Erythroblast (primary cell): ENCODE measurements at regions not wholly inside any gene's neighbourhood (a gene's known extent, or its start where the extent isn't known, plus 50 kb on each side); places are given as distances from the start of the nearest gene placed in this dataset.

ENCODE experiments used
- DNase-seq, 2 experiments: peaks; one replicate each; lab custom pipeline; 2025; lab: John Stamatoyannopoulos, UW
- GATA1 ChIP-seq: IDR thresholded peaks from 2 replicates; pipeline ENCODE4 v1.6.1; 2011; ENCODE audit warnings: low read depth, mild to moderate bottlenecking, control low read depth, low read length, moderate library complexity
- POLR2A ChIP-seq: IDR thresholded peaks from 2 replicates; pipeline ENCODE4 v1.6.1; 2011; ENCODE audit warnings: mild to moderate bottlenecking, low read length

GRCh38 chr3:101172516-101172915 lies 147.9 kb downstream of the IMPG2 start:
- DNase-seq, result no peak
- TF ChIP-seq GATA1 (no peak), POLR2A (no peak)

GRCh38 chr3:101171681-101172191 lies 148.6 kb downstream of the IMPG2 start:
- no peak for DNase-seq
- no peak for TF ChIP-seq GATA1
- TF ChIP-seq POLR2A, result no peak

GRCh38 chr3:101170806-101171558 lies 149.4 kb downstream of the IMPG2 start:
- no peak for DNase-seq
- TF ChIP-seq GATA1 (no peak), POLR2A (no peak)

DNA sequence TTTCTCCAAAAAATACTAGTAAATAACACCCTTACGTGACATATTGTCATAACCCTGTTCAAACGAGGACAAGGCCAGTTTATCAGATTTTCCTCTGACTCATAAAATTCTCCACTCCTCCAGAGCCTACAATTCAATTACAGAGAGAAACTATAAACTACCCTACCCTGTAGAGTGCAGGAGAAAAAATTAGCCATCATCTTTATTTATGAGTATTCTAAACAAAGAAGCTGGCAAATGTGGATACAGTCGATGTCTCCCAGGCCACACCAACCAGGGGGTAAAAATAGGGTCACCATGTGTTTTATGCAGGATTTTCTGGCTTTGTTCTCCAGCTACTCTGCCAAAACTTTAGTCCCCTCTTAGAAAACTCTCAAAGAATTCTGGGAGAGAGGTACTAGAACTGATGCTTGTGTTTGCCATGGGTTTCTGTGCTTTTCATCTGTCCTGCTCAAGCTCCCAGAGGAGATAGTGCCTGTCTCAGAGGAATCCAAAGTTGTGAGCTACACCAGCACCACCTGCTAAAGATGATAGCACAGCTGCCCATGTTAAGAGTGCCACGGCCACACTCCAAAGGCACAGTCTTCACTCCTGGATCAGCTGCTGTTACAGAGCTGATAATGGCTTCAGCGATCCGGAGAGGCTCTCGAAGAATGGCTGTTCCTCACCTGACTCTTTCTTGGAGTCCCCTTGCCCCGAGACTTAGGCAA lies 150.2 kb downstream of the IMPG2 start:
- TF ChIP-seq POLR2A (no peak), GATA1 (no peak)
- DNase-seq, result no peak

DNA sequence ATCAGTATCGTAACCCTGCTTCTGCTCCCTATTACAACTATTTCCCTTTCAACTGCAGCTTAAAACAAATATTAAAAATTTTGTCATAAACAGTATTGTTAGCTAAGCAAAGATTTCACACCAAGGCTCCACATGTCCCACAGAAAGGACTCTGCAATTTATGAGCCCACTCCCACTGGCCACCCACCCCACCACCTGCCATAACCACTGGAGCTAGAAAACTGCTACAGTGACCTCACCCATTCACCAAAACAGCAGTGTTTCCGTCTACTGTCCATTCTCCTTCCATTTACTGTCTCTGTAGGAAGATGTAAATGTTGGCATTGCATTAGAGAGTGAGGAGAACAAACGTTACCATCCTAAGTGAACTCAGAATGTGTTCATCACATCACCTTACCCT lies 150.9 kb downstream of the IMPG2 start:
- DNase-seq, result no peak
- TF ChIP-seq POLR2A, result no peak

DNA sequence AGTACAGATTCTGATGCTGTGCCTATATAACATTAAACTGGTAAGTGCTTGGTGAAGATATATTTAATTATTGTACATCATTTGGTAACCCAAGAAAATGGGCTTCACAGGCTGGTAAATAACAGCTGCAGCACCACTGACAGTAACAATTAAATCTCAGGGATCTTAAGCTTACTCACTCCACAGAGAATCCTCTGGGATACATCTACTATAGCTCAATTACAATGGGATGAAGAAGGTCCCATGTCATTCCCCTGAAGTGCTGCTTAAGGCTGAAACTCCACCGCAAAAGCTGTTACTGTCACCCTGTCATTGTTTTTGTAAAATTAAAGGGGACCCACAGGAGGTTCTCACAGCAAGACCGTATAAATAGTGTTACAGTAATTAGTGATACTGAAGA lies 153.0 kb downstream of the IMPG2 start:
- TF ChIP-seq GATA1 (no peak), POLR2A (no peak)

DNA sequence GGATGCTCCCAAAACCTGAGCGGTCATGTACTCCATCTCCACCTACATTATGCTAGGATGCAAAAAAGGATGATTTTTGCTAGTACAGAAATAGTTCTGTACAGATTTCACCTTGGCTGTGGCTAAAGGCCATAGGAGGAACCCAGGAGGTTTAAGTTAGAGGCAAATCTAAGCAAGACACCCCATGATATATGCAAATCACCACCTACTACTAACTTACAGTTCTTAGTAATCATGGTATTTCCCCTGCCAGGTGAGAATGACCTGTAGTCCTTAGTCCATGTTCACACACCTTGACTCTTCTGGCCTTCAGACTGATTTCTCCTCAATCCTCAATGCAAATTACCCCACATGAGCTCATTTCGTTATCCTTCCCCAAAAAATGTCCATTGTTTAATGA lies 154.2 kb downstream of the IMPG2 start:
- no peak for DNase-seq
- TF ChIP-seq POLR2A (no peak), GATA1 (no peak)

More for the DNA sequence above, 153.0 kb downstream of the IMPG2 start:
- DNase-seq, result no peak

GRCh38 chr3:101163554-101163953 lies 156.8 kb downstream of the IMPG2 start:
- no peak for DNase-seq
- TF ChIP-seq GATA1 (no peak), POLR2A (no peak)

GRCh38 chr3:101159478-101159877 lies 160.9 kb downstream of the IMPG2 start:
- TF ChIP-seq GATA1 (no peak), POLR2A (no peak)
- no peak for DNase-seq

DNA sequence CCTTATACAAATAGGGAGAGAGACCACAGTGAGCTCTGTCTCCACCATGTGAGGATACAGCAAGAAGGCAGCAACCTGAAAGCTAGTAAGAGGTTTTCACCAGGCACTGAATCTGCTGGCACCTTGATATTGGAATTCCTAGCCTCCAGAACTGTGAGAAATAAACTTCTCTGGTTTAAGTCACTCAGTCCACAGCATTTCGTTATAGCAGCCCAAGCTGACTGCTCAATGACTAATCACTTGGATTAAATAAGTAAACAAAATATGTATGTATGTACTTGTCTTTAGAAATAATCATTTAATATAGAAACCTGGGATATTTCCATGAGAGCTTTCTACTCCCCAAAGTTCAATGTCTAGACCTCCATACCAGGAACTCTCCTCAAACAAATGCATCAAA lies 162.0 kb downstream of the IMPG2 start:
- TF ChIP-seq POLR2A (no peak), GATA1 (no peak)
- DNase-seq, result no peak

DNA sequence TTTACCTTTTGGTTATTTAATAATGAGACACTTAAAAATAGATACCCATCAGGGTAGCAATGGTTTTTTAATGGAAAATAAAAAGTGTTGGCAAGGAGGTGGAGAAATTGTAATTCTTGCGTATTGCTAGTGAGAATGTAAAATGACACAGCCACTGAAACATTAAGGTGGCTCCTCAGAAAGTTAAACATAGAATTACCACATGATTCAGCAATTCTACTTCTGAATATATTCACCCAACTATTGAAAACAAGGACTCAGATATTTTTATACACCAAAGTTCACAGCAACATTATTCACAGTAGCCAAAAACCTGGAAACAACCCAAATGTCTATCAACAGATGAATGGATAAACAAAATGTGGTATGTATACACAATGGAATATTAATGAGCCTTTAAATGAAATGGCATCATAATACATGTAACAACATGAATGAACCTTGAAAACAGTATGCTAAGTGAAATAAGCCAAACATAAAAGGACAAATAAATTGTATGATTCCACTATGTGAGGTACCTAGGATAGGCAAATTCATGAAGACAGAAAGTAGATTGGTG lies 163.5 kb downstream of the IMPG2 start:
- no peak for TF ChIP-seq GATA1
- TF ChIP-seq POLR2A, result no peak
- no peak for DNase-seq

DNA sequence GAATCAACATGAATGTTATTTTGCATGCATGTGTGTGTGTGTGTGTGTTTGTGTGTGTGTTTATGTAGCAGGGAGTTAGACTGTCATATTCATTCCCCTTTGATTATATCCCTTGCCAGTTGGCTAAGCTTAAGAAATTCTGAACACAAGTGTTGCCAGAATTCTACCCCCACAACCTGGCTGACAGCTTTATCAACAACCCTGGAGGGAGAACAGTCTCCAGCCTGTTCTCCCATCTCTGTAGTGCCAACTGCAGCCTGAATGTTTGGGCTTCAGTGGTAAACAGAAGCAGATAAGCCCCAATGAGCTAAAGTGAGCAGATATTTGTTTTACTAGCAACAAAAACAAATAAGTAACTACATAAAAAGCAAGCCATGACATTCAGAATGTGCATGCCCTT lies 162.6 kb upstream of the ABI3BP start:
- no peak for DNase-seq
- TF ChIP-seq POLR2A, result no peak
- TF ChIP-seq GATA1, result no peak

GRCh38 chr3:101154401-101154800 lies 161.2 kb upstream of the ABI3BP start:
- DNase-seq, result peak; percentile 13
- TF ChIP-seq POLR2A (no peak), GATA1 (no peak)

- DNase-seq, result no peak
- TF ChIP-seq POLR2A (no peak), GATA1 (no peak)
Measured at GRCh38 chr3:101151286-101151913, 158.2 kb upstream of the ABI3BP start.
